NCI-H1092 treated with DMSO at 0.1 percent for 48 hours (cell line): ENCODE measurements at regions not wholly inside any gene's neighbourhood (a gene's known extent, or its start where the extent isn't known, plus 50 kb on each side); places are given as distances from the start of the nearest gene placed in this dataset.
A peak's percentile ranks its signal among the peaks of the same experiment; 100 is the strongest.
"Not testable (repeated sequence)": the region's sequence is repeated elsewhere in the genome, so short reads cannot be mapped to it uniquely, and the experiment has no call there.

Experiments
- DNase-seq: peaks from one replicate; lab custom pipeline; 2025; lab: John Stamatoyannopoulos, UW

DNA sequence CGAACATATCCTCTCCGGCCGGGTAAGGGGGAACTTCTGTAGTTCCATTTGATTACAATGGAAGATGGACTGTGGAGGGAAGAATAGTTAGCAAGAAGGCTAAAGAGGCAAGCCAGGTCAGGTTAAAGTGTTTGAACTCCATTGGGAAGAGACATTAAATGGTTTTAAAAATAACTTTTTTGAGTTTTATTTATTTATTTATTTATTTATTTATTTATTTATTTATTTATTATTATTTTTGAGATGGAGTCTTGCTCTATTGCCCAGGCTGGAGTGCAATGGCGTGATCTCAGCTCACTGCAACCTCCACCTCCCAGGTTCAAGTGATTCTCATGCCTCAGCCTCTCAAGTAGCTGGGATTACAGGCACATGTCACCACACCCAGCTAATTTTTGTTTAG lies 441.9 kb downstream of the TOX3 start:
- not testable (repeated sequence) for DNase-seq

DNA sequence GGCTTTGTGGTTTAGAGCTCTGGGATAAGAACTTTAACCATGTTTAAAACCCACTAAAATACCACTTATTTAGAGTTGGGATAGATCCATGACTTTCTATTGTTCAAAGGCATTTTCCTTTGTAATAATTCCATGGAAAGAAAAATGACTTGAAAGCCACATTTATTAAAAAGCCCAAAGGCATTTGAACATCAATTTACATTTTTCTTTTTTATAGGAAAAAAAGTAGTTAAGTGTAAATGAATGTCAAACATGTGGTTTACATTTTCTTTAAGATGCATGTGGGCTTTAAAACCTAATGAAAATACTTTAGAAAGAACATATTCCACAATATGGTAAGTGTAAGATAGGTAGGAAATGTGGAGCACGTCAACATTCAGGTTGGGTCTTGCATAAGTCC lies 443.2 kb downstream of the TOX3 start:
- no peak for DNase-seq

DNA sequence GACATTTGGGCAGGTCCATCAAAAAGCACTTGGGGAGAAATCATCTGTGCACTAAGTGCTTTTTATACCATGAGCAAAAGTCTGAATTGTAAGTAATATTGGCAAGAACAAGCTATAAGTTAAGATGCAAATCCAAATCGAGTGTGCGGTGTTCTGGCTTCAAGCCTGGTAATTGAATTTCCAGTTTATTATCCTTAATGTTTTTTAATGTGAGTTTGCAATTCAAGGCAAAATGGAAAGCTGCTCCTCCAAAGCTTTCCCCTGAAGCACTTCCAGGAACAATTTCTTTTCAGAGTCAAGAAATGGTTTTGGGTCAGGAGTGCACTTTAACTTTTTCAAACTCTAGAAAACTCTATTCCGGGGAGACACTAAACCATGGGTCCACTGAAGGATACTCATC lies 445.7 kb downstream of the TOX3 start:
- DNase-seq, result no peak

- no peak for DNase-seq
Measured at GRCh38 chr16:52099382-52099781, 447.6 kb downstream of the TOX3 start.

- no peak for DNase-seq
Measured at GRCh38 chr16:52095471-52095870, 451.5 kb downstream of the TOX3 start.

DNA sequence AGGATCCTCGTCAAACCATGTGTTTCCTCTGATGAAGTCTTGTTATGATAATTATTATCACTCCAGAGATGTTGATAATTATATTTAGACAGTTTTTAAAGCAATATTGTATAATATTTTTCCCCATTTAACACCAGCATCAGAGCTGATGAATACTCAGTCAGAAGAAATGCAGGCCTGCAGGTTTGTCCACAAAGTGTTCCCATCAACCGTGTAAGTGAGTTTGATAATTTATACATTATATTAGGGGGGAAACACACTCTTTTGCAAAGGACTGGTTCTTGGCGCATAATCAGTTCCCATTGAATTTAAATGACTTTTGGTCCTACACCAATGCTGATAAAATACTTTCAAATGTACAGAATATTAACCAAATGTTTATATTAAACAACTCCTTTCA lies 454.8 kb downstream of the TOX3 start:
- DNase-seq, result no peak

DNA sequence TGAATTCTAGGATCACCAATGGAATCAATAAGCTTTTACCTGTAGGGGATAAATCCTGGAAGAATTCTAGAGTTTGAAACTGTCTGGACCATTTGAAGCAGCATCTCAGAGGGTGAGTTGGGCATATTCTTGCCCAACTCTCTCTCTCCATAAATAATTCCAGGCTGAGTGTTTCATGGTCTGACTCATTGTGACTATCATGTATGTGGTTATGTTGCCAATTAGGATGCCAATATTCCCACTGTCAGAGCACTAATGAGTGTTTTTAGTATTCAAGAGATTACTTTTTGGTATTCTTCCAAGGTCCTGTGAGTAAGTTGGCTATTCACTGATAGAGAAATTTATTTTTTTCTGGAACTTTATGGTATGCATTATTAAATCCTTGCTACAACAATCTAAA lies 456.9 kb downstream of the TOX3 start:
- DNase-seq, result no peak

- DNase-seq, result no peak
Measured at GRCh38 chr16:52089476-52089875, 457.5 kb downstream of the TOX3 start.

DNA sequence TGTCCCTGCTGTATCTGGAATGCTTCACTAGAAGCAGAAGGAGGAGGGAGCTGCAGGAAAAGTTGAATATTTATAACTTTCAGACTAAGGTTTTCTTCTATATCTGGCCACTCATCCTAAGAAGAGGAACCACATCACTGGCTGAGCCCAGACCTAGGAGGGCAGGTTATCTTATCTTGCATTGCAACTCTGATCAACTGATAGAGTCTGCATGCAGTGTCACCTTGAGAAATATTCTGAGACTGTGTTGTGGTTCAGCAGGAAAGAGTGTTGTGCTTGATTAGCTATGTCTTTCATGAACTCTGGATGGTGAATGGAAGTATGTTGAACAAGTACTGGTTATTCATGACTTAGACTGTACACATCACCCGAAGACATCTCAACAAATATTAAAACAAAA lies 460.0 kb downstream of the TOX3 start:
- DNase-seq, result no peak

DNA sequence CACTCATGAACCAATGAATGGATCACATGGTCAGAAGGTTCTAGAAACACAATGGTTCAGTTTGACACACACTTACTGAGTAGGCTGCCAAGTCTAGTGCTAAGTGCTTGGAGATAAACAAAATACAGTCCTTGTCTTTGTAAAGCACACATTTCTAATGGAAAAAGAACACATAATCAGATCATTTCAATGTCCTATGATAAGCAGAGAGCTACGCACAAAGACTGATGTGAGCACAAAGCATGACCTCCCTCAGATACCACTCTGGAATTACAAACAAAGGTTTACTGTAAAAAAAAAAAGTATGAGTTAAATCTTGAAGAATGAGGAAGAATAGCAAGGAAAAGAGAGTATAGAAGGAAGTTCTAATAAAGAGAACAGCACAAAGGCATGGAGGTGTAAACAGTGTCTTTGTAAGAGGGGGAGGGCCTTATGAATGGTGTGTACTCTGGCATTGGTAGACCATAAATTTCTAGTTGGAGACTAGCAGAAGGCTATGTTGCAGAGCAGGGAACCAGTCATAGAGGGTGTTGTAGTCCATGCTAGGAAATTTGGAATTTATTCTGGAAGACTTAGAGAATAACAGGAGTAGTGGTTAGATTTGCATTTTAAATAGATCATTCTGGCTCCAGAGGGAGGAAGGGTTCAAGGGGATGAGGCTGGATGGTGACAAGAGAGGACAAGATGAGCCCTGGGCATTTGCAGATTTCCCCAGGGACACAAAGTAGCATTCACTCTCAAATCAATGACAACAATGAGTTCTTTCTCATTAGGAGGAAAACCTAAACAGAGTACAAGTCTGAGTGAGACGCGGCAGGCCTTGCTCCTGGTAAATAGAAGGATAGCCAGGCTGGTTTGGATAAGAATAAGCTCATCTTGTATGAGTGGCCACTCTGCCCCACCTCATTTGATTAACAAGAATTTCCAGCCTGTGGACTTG lies 468.0 kb downstream of the TOX3 start:
- peak; percentile 71 for DNase-seq

DNA sequence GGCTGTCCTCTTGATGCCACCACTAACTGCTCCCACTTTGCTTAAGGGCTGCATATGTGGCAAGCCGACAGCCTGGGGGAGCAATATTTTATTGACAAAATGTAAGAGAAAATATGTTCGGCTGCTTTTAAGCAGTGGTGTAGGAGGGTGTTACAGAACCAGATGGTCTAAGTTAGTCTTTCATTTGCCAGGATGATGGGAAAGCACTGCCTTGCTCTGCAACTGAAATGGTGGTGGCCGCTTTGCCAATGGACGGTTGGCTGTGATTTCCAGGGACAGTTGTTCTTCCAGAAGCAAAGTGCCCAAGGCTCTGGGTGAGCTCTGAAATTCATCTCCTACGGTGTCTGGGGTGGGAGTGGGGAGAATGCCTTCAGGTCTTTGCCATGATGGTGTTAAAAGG lies 469.3 kb downstream of the TOX3 start:
- no peak for DNase-seq

GRCh38 chr16:52076801-52077201 lies 470.1 kb downstream of the TOX3 start:
- no peak for DNase-seq

DNA sequence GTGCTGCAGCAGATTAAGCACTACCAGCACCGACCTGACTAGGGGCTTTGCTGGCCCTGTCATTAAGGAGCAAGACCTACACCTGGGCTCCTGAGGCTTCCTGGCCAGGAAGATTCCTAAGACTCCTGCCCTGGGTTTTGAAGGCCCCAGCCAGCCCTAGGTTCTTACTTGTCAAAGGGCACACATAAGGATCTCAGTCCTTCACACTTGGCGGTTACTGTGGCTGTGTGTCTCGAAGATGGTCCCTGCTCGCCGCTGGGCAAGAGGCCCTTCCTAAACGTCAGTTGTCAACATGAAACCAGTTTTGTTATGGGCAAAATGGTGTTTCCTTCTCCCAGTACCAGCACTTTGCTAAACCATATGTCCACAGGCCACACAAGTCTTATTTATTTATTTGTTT lies 470.6 kb downstream of the TOX3 start:
- no peak for DNase-seq

DNA sequence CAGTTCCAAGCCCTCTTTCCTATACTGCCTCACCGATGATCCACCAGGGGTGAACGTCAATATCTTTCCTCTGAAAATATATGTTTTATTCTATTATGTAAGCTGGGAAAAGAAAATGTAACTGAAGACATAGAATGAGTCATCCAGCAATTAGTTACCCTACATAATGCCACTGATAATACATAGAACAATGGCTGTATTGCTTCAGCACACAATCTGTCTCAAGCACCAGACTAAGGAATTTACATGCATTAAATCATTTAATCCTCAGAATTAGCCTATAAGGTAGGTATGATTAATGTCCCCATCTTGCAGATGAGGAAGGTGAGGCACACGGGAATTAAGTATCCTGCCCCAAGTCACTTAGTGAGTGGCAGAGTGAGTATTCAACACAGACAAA lies 472.8 kb downstream of the TOX3 start:
- DNase-seq, result no peak

DNA sequence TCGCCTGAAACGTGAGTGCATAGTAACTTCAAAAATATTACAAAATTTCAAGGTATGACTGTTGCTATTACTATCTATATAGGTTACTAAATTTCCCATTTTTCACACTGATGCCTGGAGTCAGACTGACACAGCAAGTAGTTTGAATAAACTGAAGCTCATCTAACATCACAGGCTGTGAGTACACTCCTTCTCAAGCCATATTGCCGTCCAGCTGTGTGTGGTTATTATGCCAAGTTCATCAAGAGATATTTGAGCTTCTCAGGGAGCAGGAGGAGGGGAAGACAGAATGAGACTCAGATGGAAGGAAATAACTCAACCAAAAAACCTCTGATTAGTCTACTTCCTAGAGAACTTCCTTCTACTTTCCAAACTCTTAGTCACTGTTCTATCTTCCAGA lies 473.9 kb downstream of the TOX3 start:
- no peak for DNase-seq

GRCh38 chr16:52071101-52071500 lies 475.8 kb downstream of the TOX3 start:
- no peak for DNase-seq

DNA sequence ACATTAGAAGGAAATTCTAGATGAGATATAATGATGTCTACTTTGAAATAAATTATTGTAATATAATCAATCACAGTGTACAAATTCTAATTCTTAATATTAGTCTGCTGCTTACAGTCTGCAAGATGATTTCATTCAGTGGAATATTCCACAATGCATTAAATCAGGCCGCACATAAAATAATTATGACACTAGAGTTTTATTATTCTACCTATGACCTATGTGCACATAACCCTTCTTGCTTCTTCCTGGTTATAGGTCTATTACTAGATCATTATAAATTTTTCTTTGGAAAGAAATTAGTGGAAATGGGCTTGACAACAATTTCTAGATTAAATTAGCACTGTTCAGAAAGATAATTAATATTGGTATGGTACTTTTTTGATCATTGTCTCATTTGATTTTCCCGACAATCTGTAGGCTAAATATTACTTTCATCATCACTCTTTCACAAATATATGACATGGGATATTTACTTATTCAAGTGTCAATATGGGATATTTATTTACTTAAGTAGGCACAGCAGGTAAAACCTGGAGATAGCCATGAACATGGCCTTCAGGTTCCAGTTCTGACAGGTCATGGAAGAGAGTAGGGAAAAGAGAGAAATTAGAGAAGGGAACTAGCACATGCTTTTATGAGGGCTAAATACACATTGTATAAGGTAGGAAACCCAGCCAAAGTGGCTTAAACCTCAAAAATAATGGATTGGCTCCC lies 476.4 kb downstream of the TOX3 start:
- no peak for DNase-seq

- peak; percentile 77 for DNase-seq
Measured at GRCh38 chr16:52069866-52070265, 477.1 kb downstream of the TOX3 start.

DNA sequence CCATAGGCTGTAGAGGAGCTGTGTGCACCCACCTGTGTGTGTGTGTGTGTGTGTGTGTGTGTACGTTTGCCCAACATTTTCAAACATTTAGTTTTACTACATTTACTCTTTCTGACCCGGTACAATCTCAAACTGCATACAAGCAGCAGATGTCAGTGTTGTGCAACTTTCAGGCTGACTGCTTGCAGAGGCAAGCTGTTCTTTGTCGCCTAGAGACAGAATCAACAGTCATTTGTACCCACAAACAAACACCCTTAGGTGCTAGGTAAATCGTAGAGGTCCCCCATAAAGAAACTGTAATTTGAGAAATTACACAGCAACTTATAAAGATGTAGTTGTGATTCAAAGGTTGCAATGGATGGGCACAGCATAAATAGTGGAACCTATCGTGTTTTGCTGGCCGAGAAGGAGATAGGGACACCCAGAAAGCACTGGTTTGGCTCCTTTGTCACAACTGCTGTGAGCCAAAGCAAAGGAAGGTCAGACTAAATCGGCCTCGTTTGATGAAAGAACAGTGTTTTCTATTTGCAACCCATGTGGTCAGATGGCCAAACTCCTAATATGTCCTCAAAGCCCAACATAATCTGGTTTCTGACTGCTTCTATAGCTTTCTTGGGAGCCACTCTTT lies 478.4 kb downstream of the TOX3 start:
- peak; percentile 61 for DNase-seq

- no peak for DNase-seq
Measured at GRCh38 chr16:52066962-52067361, 480.0 kb downstream of the TOX3 start.

DNA sequence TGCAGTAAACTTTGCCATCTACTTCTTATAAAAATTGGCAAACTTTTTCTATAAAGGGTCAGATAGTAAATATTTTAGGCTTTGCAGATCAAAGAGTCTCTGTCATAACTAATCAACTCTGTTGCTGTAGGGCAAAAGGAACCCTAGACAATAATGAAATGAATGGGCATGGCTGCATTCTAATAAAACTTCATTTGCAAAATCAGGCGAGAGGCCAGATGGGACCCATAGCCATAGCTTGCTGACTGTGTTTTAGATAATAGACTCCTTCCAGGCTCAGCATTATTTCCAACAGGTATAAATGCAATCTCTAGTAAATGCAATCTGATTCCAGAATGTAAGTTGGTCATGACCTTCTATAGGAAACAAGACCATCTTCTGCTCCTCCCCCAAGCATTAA lies 490.7 kb downstream of the TOX3 start:
- DNase-seq, result no peak

- no peak for DNase-seq
Measured at GRCh38 chr16:52055381-52055780, 491.6 kb downstream of the TOX3 start.

DNA sequence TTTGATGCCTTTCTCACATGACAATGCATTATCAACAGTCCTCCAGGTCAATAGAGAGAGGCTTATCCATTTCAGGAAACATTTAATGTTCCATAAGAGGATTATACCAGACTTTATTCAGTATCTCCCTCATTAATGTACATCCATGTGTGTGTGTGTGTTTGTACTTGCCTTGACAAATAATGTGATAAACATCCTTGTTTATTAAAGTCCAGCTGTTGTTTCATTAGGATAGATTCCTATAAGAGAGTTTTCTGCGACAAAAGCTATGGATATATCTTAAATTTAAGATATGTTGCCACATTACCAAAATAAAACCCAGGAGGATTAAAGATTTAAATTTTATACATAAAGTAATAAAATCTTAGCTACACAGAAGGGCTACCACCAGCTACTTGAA lies 492.6 kb downstream of the TOX3 start:
- no peak for DNase-seq
